ENCODE measurements at regions not wholly inside any gene's neighbourhood (a gene's known extent, or its start where the extent isn't known, plus 50 kb on each side); places are given as distances from the start of the nearest gene placed in this dataset.
"Not testable (repeated sequence)": the region's sequence is repeated elsewhere in the genome, so short reads cannot be mapped to it uniquely, and the experiment has no call there.

- not testable (repeated sequence) for DNase-seq
Observed at GRCh38 chr16:51516960-51517359, 365.9 kb upstream of the SALL1 start.

- DNase-seq: no peak
Observed at GRCh38 chr16:51510416-51510815, 359.3 kb upstream of the SALL1 start.

- no peak for DNase-seq
Observed at GRCh38 chr16:51509336-51509735, 358.3 kb upstream of the SALL1 start.

GRCh38 chr16:51508490-51509212, 357.6 kb upstream of the SALL1 start:
- DNase-seq: no peak

- no peak for DNase-seq
Observed at GRCh38 chr16:51507286-51507685, 356.2 kb upstream of the SALL1 start.

- DNase-seq: no peak
Observed at GRCh38 chr16:51500306-51500705, 349.2 kb upstream of the SALL1 start.

- DNase-seq: no peak
Observed at GRCh38 chr16:51497541-51498211, 346.6 kb upstream of the SALL1 start.

- no peak for DNase-seq
Observed at GRCh38 chr16:51490866-51491265, 339.8 kb upstream of the SALL1 start.

GRCh38 chr16:51487880-51488279, 336.8 kb upstream of the SALL1 start:
- no peak for DNase-seq

- no peak for DNase-seq
Observed at GRCh38 chr16:51474414-51475091, 323.5 kb upstream of the SALL1 start.

GRCh38 chr16:51473091-51473490, 322.0 kb upstream of the SALL1 start:
- DNase-seq: no peak

- DNase-seq: no peak
Observed at GRCh38 chr16:51470492-51470891, 319.4 kb upstream of the SALL1 start.

- no peak for DNase-seq
Observed at GRCh38 chr16:51464996-51465395, 313.9 kb upstream of the SALL1 start.

GRCh38 chr16:51461255-51461654, 310.2 kb upstream of the SALL1 start:
- no peak for DNase-seq

GRCh38 chr16:51458356-51459140, 307.5 kb upstream of the SALL1 start:
- DNase-seq: no peak

- no peak for DNase-seq
Observed at GRCh38 chr16:51457775-51458174, 306.7 kb upstream of the SALL1 start.

GRCh38 chr16:51455398-51455797, 304.3 kb upstream of the SALL1 start:
- DNase-seq: no peak

GRCh38 chr16:51453251-51453650, 302.2 kb upstream of the SALL1 start:
- no peak for DNase-seq

GRCh38 chr16:51450909-51451308, 299.8 kb upstream of the SALL1 start:
- DNase-seq: no peak

- DNase-seq: no peak
Observed at GRCh38 chr16:51450376-51450775, 299.3 kb upstream of the SALL1 start.

GRCh38 chr16:51449441-51449840, 298.4 kb upstream of the SALL1 start:
- DNase-seq: no peak

GRCh38 chr16:51445250-51445649, 294.2 kb upstream of the SALL1 start:
- DNase-seq: no peak

GRCh38 chr16:51443934-51444333, 292.9 kb upstream of the SALL1 start:
- DNase-seq: no peak
